ENCODE measurements at regions not wholly inside any gene's neighbourhood (a gene's known extent, or its start where the extent isn't known, plus 50 kb on each side); places are given as distances from the start of the nearest gene placed in this dataset.

DNA sequence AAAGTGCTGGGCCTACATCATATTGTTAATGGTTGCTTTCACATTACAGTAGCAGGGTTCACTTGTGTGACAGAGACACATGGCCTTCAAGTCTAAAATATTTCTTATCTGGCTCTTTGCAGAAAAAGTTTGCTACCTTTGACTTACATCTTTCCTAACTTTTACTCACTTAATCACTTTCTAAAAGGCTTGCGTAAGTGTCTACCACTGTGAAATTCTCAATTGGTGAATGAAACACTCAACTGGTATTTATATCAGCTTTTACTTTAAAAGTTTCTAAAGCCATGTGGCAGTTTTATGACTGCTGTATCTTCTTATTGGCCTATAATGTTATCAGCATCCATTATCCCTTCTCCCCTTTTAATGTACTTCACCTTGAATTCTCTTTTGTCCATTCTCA, 554.5 kb downstream of the ZIC1 start:
- no peak overlapping the region for H3K4me3 ChIP-seq (replicated peaks in 1 of 2; ENCODE audit: low read depth in 2 of 2, low read length in 2 of 2)
- TF ChIP-seq, protein P1, sequence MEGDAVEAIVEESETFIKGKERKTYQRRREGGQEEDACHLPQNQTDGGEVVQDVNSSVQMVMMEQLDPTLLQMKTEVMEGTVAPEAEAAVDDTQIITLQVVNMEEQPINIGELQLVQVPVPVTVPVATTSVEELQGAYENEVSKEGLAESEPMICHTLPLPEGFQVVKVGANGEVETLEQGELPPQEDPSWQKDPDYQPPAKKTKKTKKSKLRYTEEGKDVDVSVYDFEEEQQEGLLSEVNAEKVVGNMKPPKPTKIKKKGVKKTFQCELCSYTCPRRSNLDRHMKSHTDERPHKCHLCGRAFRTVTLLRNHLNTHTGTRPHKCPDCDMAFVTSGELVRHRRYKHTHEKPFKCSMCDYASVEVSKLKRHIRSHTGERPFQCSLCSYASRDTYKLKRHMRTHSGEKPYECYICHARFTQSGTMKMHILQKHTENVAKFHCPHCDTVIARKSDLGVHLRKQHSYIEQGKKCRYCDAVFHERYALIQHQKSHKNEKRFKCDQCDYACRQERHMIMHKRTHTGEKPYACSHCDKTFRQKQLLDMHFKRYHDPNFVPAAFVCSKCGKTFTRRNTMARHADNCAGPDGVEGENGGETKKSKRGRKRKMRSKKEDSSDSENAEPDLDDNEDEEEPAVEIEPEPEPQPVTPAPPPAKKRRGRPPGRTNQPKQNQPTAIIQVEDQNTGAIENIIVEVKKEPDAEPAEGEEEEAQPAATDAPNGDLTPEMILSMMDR (IDR thresholded peaks at IDR 0.05; ENCODE audit: low read depth, low read length) = no peak
- DNase-seq (ENCODE audit: low read depth in 2 of 2) = no peak

- DNase-seq (ENCODE audit: low read depth in 2 of 2) = no peak
- no peak overlapping the region for H3K4me3 ChIP-seq (replicated peaks in 1 of 2; ENCODE audit: low read depth in 2 of 2, low read length in 2 of 2)
- TF ChIP-seq, protein P1 (IDR thresholded peaks at IDR 0.05; ENCODE audit: low read depth, low read length) = no peak
Observed at GRCh38 chr3:147975165-147975564, 566.0 kb downstream of the ZIC1 start.

DNA sequence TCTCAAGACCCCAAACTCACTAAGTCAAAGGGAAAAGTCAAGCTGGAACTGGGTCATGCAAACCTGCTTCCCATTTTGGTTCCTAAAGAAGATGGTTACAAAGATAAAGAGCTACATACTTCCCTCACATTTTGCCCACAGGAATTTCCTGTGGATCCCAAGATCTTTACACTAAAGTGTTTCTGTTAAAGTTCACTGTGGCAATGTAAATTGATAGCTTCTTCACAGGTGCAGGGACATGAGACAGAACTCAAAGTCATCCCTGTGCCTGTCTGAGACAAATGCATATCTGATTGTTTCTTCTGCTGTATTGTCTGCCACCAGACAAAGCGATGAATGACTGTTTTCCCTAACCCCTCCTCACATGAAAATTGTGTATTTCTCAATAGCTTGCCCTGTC, 567.8 kb downstream of the ZIC1 start:
- TF ChIP-seq, protein P1 (IDR thresholded peaks at IDR 0.05; ENCODE audit: low read depth, low read length) = no peak
- DNase-seq (ENCODE audit: low read depth in 2 of 2) = no peak
- H3K4me3 ChIP-seq (replicated peaks in 1 of 2; ENCODE audit: low read depth in 2 of 2, low read length in 2 of 2) = no peak overlapping the region

- DNase-seq (ENCODE audit: low read depth in 2 of 2) = no peak
- TF ChIP-seq, protein P1 (IDR thresholded peaks at IDR 0.05; ENCODE audit: low read depth, low read length) = no peak
- no peak overlapping the region for H3K4me3 ChIP-seq (replicated peaks in 1 of 2; ENCODE audit: low read depth in 2 of 2, low read length in 2 of 2)
Observed at GRCh38 chr3:147987549-147987948, 578.4 kb downstream of the ZIC1 start.

DNA sequence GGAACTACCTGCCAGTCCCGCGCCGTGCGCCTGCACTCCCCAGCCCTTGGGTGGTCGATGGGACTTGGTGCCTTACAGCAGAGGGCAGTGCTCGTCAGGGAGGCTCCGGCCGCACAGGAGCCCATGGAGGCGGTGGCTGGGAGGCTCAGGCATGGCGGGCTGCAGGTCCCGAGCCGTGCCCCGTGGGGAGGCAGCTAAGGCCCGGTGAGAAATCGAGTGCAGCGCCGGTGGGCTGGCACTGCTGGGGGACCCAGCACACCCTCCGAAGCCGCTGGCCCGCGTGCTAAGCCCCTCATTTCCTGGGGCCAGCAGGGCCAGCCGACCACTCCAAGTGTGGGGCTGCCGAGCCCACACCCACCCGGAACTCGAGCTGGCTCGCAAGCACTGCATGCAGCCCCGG, 580.2 kb downstream of the ZIC1 start:
- TF ChIP-seq, protein P1 (IDR thresholded peaks at IDR 0.05; ENCODE audit: low read depth, low read length) = no peak
- H3K4me3 ChIP-seq (replicated peaks in 1 of 2; ENCODE audit: low read depth in 2 of 2, low read length in 2 of 2) = no peak overlapping the region
- no peak for DNase-seq (ENCODE audit: low read depth in 2 of 2)

- TF ChIP-seq, protein P1 (IDR thresholded peaks at IDR 0.05; ENCODE audit: low read depth, low read length) = no peak
- no peak for DNase-seq (ENCODE audit: low read depth in 2 of 2)
- H3K4me3 ChIP-seq (replicated peaks in 1 of 2; ENCODE audit: low read depth in 2 of 2, low read length in 2 of 2) = no peak overlapping the region
Observed at GRCh38 chr3:148002705-148003205, 593.6 kb downstream of the ZIC1 start.

GRCh38 chr3:148004331-148004730, 595.2 kb downstream of the ZIC1 start:
- TF ChIP-seq, protein P1 (IDR thresholded peaks at IDR 0.05; ENCODE audit: low read depth, low read length) = no peak
- DNase-seq (ENCODE audit: low read depth in 2 of 2) = no peak
- no peak overlapping the region for H3K4me3 ChIP-seq (replicated peaks in 1 of 2; ENCODE audit: low read depth in 2 of 2, low read length in 2 of 2)
